ENCODE measurements at regions not wholly inside any gene's neighbourhood (a gene's known extent, or its start where the extent isn't known, plus 50 kb on each side); places are given as distances from the start of the nearest gene placed in this dataset.
"Not testable (repeated sequence)": the region's sequence is repeated elsewhere in the genome, so short reads cannot be mapped to it uniquely, and the experiment has no call there.

DNA sequence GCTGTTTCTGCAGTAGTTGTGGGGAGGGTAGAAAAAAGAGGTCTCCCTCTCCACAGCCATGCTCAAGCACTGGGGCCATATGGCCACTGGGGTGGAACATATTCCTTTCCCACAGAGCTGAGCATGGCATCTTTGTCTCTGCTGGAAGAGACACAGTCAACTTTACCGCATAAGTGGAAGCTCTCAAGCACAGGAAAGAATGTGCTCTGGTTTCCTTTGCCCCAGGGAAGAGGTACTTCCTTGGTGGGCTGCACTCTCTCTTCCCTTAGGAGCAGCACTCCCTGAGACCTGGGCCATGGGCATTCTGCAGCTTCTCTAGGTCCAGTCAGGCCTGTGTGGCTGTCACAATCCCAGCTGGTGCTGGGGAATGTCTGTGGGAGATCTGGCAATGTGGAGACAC lies 168.5 kb upstream of the ACTBL2 start:
- DNase-seq, result no peak

DNA sequence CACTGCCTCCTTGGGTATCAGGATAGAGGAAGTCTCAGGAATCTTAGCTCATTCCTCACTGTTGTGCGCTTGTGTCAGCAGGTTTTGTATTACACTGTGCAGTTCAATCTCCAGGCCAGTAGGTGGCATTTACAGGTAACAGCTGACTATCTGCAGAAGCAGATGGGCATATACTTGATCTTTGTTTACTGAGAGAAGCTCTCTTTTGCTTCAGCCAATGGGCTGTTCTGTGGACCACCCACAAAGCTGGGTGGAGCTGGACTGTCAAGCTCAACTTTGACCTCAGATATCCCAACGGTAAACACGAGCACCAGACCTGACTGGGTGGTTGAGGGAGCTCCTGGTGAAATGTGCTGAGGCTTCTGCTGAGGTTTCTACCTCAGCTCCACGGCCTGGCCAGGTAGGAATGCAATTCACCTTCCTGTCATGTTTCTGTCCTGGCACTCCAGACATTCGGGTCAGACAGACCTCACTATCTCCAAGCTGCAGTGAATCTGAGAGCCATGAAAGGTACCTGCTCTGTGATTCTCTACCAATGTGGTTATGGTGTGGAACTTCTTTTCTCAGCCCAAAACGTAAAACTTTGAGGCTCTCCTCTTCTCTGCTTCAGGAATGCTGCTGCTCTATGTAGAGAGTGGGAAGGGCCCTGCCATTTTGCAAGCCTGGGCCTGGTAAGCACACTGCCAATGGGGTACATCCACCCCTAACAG lies 167.9 kb upstream of the ACTBL2 start:
- DNase-seq, result peak in 1 of 2 experiments; percentile 32

DNA sequence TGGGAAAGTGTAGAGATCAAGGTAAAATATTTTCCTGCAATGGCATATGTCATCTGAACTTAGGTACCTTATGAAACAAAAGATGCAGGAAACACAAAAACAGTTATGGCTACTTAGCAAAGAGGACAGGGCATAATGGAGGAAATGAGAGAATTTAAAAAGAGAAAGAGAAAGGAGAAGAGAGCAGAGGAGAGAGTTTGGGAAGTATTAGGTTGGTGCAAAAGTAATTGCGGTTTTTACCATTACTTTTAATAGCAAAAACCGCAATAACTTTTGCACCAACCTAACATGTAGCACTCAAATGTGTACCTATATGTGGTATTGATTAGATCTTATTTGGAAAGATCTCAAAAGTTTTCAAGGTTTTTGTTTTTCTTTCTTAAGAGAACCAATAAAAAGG lies 160.1 kb upstream of the ACTBL2 start:
- no peak for DNase-seq

DNA sequence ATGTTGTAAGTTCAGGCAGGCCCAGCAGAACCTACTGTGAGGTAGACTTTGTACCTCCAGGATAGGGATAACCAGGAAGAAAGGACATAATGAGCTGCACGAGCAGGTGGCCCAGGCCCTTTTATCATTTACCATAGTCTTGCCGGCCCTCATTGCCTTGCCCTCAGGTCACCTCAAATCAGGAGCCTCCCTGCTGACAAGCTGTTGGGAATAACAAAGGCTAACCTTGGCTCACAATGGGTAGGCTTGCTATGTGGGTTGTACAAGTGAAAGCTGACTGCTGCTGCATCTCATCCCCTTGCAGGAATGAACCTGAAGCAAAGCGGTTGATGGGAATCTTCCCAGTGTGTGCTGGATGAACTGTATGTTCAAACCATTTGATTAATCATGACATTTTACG lies 159.5 kb upstream of the ACTBL2 start:
- no peak for DNase-seq

DNA sequence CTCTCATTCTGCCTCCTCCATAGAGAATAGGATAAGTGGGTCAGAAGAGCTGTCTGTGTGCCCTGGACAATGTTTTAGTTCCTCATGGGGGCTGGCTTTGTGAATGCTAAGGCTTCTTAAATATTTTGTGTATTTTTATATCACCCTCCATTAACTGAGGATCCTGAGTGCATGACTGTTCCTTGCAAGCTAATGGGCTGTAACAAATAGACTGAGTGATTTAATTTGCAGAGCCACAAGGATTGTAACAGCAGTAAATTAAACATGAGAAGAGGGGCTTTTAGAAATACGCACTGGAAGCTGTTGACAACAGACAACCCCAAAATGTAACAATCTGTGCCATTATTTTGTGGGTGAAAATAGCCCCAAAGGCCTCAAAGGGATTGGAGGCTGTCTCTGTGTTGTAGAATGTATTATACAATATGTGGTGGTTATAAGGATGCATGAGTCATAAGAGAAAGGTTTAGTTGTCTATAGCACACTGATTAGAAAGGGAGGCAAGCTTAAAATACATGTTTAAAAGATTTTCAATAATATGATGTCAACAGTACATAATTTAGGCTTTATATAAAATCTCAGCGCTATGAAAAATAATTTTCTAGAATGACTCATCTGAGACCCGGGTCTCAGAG lies 152.7 kb upstream of the ACTBL2 start:
- DNase-seq, result no peak

DNA sequence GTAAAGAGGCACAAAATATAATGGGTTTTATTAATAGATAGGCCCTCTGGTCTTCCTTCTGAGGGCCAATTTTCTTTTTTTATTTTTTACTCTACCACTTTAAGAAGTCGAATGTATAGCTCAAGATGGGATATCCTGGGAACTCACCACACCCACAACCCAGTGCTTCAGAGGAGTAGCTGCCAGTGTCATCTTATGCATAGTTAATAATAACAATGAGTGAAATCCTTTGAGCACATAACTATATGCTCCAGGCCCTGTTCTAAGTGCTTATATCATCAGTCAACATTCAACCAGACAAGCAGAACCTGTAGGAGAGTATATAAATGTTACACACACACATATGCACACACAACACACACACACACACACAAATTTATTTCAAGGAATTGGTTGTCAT lies 150.3 kb upstream of the ACTBL2 start:
- no peak for DNase-seq

DNA sequence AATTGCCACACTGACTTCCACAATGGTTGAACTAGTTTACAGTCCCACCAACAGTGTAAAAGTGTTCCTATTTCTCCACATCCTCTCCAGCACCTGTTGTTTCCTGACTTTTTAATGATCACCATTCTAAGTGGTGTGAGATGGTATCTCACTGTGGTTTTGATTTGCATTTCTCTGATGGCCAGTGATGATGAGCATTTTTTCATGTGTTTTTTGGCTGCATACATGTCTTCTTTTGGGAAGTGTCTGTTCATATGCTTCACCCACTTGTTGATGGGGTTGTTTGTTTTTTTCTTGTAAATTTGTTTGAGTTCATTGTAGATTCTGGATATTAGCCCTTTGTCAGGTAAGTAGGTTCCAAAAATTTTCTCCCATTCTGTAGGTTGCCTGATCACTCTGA lies 148.5 kb upstream of the ACTBL2 start:
- not testable (repeated sequence) for DNase-seq

DNA sequence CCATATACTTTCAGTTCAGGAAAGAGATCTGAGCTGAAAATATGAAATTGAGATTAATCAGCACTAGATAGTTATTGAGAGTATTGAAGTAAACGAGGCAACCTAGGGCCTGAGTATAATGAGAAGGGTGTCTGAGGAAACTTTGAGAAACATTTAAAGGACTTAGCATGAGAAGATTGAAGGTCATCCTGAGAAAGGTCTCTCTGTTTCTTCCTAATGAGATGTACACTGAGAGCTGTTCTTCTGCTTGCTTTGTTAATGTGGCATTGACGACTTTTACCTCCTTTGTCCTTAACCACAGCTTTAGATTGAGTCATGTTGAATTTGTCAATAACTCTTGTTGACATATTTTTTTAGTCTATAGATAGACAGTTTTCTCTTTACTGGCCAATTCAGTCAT lies 145.1 kb upstream of the ACTBL2 start:
- no peak for DNase-seq

DNA sequence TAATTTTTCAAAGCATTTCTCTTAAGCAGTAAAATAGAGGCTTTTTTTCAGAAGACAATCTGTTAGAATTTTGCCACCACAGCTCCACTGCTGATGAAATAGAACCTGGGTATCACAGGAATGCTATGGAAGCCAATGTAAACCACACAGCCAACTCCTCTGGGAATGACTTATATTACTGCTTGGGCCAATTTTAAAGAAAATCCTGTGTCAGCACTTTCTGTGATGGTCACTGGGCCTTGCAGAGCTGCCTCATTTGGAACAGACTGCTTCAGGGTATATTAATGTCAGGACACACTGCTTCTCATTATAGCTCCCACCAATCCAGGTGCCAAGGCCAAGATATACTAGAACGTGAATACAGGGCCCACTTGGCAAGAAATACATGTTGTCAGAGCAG lies 144.1 kb upstream of the ACTBL2 start:
- no peak for DNase-seq

DNA sequence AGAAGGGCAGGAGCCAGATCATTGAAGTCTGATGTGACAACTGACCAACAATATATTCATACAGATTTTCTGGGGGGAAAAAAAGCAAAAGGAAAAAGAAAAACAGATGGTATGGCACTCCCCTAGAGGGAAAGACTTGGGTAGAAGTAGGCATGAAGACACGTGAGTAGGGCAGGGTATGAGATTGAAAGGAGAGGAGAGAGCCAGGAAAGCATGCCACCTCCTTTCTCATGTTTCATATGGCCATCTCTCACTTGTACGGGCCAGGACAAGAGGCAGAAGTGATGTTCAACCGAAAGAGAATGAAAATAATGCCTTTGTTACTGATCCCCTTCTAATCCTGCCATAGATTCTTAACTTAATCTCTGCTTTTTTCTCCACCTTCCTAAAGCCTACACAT lies 139.0 kb upstream of the ACTBL2 start:
- no peak for DNase-seq

DNA sequence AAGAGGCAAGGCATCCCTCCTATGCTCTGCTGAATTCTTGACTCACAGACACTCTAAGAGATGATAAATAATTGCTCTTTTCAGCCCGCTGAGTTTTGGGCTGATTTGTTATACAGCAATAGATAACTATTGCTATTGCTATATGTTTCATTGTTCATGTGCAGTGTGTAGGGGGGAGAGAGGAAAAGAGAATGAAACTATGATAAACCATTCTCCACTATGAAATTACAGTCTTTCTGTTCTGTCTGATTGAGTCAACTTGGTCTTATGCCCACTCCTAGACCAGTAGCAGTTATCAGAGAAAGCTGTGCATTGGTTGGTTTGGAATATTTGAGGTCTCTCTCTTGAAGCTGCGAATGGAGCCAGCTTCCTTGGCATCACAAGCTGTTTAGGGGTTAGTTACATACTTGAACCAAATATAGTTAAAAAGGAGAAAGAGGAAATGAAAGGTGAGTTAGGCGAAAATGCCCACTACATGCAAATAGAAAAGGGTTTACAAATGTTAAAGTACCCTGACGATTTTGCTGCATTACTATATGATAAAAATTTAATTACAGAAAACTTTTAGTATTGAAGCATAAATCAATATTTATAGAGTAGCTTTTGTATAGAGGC lies 136.3 kb upstream of the ACTBL2 start:
- DNase-seq, result no peak

DNA sequence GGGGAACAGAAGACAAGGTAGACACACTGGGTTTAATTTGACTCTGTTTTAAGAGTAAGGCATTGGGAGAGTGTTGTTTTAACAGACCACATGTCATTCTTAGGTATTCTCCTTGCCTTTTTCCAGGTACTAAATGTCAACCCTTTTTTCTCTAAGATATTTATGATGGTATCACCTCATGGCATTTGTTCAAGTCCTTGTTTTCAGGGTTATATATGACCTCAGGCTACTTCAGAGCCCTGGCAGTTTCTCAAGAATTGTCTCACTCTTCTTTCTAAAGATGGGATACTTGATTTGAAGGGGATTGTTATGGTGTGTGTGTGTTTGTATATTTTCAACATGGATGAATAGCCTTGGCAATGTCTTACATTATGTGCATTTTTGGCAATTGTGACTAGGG lies 131.1 kb upstream of the ACTBL2 start:
- no peak for DNase-seq

DNA sequence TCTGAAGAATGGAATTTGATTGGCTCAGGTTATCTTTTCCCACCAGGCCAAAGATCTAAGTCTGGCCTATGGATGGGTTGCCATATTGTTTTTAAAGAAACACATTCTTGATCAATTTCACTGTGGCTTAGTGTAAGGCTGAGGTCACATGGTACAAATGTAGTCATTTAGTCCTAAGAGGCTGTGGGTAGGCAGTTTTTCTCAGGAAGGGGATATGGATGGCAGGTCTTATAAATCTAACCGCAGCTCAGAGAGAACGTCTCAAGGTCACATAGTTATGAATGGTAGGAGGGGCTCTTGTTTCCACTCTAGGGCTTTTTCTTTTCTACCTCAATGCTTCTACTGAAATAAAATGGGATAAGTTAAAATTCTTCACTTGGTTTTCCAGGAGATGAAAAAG lies 128.6 kb upstream of the ACTBL2 start:
- no peak for DNase-seq

DNA sequence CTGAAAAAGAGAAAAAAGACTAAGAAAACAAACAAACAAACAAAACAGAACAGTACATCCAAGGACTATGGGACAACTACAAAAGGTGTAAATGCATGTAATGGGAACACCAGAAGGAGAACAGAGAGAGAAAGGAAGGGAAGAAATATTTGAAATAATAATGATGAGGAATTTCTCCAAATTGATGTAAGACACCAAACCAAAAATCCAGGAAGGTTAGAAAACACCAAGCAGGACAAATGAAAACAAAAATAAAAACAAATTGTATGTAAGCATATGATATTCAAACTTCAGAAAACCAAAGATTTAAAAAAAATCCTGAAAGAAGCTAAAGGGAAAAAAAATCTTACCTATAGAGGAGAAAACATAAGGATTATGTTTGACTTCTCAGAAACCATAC lies 125.9 kb upstream of the ACTBL2 start:
- DNase-seq, result no peak

DNA sequence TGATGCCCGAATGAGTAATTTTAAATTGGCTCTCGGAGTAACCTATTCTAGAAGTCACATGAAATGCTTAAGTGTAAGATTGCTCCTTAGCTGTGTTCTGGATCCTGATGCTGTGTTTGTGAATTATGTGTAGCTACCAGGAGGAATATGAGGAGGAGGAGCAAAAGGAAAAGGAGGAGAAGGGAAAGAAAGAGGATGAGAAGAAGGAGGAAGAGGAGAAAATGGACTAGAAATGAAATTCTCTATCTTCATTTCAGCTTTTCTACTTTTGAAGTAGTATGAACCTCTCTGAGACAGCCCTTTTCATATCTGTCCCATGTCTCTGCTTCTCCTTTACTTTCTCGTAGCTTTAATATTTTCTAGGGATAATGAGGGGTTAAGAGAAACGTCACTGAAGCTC lies 119.4 kb upstream of the ACTBL2 start:
- DNase-seq, result no peak

DNA sequence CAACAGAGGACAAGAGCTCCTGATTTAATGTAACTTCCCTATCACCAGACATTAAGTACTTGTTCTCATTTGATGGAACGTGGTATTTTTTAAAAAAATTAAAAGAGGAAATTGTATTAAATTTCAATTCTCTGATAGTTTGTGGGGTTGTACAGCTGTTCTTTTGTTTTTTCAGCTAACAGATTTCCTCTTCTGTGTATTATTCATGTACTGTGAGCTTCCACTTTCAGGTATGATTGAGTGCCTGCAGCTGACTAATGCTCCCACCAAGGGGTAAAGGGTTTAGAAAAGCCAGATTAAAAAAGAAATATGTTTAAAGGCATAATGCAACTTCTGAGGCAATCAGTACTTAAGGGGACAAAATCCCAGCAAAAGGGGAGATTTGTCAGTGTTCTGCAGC lies 117.7 kb upstream of the ACTBL2 start:
- DNase-seq, result no peak

DNA sequence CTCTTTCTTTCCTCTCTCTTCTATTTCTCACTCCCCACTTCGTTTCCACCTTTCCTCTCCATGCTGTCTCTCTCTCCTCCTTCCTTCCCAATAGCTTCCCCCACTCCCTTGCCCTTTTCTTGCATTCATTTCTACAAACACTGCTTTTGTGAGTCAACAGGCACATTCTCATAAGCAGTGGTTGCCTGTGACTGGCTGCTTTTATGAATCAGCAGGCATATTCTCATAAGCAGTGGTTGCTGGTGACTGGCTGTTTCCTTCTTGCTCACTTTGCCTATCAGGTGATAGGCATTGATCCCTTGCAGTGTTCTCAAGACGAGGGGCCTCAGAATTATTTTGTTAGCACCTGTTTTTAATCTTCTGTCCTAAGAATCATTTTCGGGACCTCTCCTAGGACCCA lies 116.1 kb upstream of the ACTBL2 start:
- no peak for DNase-seq

DNA sequence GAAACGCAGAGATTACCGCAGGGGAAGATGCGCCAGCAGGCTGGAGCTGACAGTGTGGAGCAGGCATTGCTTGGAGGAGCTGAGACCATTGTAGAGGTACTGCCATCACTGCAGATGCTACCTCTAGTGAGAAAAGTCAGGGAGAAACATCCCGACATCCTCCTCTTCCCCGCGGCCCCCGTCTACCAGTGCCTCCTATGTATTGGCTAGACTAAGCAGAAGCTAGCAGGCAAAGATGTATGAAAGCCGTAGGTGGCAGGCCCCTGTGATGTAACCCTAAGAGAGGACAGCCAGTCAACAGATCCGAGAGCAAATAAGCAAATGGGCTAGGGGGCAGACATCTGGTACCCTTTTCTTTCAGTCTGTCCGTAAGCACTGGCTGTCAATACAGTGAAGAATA lies 115.5 kb upstream of the ACTBL2 start:
- DNase-seq, result no peak

DNA sequence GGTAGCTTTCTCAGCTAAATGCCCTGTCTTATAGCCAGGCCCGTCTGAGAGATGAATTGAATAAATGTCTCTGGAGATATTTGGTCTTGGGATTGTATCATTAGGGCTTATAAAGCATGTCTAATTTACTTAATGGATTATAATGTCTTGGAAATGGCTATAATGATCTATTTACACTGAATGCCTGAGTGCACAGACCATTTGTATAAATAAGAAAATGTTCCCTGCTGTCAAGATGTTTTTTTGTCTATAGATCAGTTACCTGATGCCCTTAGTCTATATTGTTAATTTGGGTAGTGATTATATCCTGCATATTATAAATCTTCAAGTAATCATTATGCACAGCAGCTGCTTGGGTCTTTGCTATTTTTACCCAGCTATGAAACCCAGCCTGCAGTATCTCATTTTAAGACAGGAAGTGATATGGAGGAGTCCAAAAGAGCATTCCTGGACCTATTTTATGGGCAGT lies 112.9 kb upstream of the ACTBL2 start:
- no peak for DNase-seq

DNA sequence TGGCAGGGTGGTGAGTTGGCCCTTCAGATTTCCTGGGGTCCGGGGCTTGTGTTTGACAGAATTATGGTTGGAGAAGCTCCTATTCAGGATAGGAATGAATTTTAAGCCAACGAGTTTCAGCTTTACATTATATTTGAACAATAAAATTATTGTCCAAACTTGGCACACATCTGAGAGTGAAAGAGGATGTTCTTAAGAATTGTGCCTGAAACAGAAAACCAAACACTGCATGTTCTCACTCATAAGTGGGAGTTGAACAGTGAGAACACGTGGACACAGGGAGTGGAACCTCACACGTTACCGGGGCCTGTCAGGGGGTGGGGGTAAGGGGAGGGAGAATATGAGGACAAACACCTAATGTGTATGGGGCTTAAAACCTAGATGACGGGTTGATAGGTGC lies 111.8 kb upstream of the ACTBL2 start:
- DNase-seq, result no peak

DNA sequence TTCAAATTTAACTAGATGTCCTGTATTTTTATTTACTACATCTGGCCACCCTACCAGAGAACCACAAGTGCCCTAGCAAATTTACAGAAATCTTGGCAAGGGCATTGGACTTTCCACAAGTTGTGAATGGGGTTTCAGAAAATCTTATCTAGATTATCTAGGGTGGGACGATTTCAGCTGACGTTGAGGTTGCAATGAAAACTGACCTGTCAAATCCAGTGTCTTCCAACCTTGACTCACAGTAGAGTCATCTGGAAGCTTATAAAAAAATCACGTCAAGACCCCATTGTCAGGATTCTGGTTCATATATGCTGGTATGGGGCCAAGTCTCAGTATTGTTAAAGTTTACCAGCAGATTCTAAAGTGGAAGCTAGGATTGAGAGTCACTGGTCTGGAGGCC lies 109.6 kb upstream of the ACTBL2 start:
- DNase-seq, result no peak

DNA sequence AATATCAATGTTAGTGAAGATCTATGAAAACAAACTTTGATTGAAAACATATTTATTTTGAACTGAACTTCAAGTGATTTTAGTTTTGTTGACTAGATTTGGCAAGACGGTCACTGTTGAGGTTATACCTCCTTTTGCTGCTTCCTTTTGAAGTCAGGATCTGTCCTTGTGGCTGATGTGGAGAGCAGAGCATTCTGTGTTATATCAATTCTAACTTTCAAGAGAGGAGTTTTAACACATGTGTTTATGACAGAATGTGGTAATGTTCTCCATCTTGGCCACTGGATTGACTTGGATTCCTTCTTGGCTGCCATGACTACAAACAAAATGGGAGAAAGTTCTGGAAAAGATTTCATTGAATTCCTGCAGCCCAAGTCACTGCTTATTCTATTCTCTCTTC lies 104.0 kb upstream of the ACTBL2 start:
- no peak for DNase-seq

DNA sequence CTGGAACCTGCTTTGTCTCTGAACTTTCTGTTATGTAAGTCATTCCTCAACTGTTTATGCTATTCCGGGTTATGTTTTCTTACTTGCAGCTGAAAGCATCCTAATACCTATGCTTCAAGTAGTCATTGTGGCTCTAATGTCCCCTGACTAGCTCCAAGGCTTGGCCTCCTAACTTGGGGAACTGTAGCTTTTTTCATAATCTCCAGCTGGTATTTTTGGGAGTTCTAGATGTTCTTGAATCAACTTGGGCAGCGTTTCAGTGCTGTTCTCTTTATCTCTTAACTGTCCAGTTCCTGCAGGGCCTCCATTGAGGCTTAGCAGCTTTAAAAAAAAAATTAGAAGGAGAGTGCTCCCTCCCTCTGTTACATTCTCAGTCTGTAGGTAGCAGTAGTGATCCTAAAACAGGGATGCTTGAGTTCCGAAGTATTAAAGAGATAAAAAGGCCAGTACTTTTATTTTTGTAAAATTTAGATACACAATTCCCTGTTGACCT lies 100.0 kb upstream of the ACTBL2 start:
- no peak for DNase-seq

DNA sequence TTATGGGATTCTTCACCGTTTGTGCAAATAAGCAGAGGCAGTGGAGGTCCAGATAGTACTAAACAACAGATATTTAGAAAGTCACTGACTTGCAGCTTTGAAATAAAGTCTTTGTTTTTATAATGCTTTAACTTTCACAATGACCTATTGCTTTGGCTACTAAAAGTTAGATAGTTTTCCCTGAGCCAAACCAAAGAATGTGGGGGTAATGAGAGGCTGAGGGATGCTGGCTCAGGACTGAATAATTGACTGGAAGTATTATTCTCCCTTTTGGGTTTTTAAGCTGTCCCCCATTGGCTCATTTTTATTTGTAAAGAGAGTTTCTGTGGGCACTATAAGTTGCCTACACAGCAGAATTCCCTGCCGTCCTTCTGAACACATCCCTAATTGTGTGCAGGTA lies 99.2 kb upstream of the ACTBL2 start:
- DNase-seq, result no peak
